Mesothelial cell of epicardium (in vitro differentiated cells): ENCODE measurements at regions not wholly inside any gene's neighbourhood (a gene's known extent, or its start where the extent isn't known, plus 50 kb on each side); places are given as distances from the start of the nearest gene placed in this dataset.

Experiments
- DNase-seq, 2 experiments: peaks; one replicate each; pipeline ENCODE4 v3.0.0; 2021; ENCODE audit warnings: low spot score in 2 of 2; ENCODE audit not compliant: unreplicated experiment in 2 of 2
- H3K27ac Mint-ChIP-seq: 2 replicates; pipeline ENCODE4 v1.8.0; 2021; ENCODE audit warnings: mixed read lengths
- H3K27me3 Mint-ChIP-seq: 2 replicates; pipeline ENCODE4 v1.8.0; 2021; ENCODE audit warnings: low read depth, mixed read lengths
- H3K36me3 Mint-ChIP-seq: 2 replicates; pipeline ENCODE4 v1.8.0; 2021; ENCODE audit warnings: mixed read lengths
- H3K4me1 Mint-ChIP-seq: 2 replicates; pipeline ENCODE4 v1.8.0; 2021; ENCODE audit warnings: mixed read lengths
- H3K4me3 Mint-ChIP-seq: 2 replicates; pipeline ENCODE4 v1.8.0; 2021; ENCODE audit warnings: mild to moderate bottlenecking, moderate library complexity, mixed read lengths
- H3K9me3 Mint-ChIP-seq: 2 replicates; pipeline ENCODE4 v1.8.0; 2021; ENCODE audit warnings: mixed read lengths
- CTCF ChIP-seq: fragments of 200-600 bp; sonication (generic); IDR thresholded peaks from one replicate; pipeline ENCODE4 v1.5.0; 2021; ENCODE audit warnings: antibody characterized with exemption; ENCODE audit not compliant: unreplicated experiment

DNA sequence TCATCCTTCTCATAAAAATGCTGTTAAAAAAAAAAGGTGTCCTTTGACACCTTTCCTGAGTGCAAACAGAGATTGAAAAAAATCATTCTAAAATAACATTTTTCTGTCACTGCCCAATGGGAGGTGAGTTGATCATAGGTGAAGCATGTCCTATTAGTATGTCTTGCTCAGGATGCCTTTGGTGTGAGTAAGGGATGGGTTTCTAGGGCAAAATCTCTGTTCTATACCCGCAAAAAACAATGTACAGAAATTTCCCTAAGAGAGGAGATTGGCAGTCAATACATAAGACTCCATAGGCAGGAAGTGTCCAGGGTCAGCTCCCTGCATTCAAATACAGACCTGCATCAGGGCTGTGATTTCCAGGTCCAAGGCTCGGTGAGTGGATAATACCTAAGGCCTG lies 195.2 kb downstream of the DAD1 start:
- H3K36me3 Mint-ChIP-seq, result no peaks in the 10 kb centered on the region
- TF ChIP-seq CTCF, result no peak
- peaks cover 2% of the 10 kb centered on the region for H3K4me1 Mint-ChIP-seq
- no peak for DNase-seq
- H3K9me3 Mint-ChIP-seq, result no peaks in the 10 kb centered on the region
- H3K27ac Mint-ChIP-seq, result no peak overlapping the region
- peaks cover 46% of the 10 kb centered on the region for H3K27me3 Mint-ChIP-seq
- no peak overlapping the region for H3K4me3 Mint-ChIP-seq

DNA sequence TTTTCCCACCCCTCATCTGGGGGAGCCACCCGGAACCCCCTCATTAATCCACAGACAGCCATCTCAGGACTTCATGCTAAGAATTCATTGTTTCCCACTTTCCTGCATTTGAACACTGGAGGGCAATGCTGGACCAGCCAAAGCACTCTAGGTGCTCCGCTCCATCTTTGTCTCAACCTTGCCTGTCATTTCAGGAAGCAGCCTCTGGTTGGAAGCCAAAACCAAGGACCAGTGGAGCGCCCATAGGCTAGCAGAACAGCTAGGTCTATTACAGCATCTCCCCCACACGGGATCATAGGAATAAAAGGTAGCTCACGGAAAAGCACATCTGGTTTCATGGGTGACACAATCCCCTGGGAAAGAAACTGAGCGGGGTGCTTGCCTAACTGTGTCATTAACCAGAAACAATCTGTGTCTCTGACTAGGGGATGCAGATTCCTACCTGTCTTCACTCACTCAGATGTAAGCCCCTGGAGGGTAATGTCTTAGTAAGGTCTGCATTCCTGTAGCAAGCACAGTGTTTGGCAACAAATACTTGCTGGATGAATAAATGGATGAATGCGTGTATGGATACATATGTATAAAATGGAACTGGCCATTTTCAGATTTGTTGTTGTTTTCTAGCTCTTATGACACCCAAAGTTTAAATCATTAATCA lies 197.0 kb downstream of the DAD1 start:
- Mint-ChIP-seq H3K9me3 (no peaks in the 10 kb centered on the region), H3K4me1 (peaks cover 2% of the 10 kb centered on the region), H3K27me3 (peaks cover 57% of the 10 kb centered on the region), H3K27ac (no peak overlapping the region), H3K36me3 (no peaks in the 10 kb centered on the region), H3K4me3 (no peak overlapping the region)
- peak in 1 of 2 experiments; percentile 59 for DNase-seq
- peak; percentile 45 for TF ChIP-seq CTCF

GRCh38 chr14:22390824-22391461 lies 198.1 kb downstream of the DAD1 start:
- no peaks in the 10 kb centered on the region for H3K36me3 Mint-ChIP-seq
- no peaks in the 10 kb centered on the region for H3K9me3 Mint-ChIP-seq
- no peak for TF ChIP-seq CTCF
- H3K4me1 Mint-ChIP-seq, result peaks cover 2% of the 10 kb centered on the region
- H3K27ac Mint-ChIP-seq, result no peak overlapping the region
- H3K4me3 Mint-ChIP-seq, result no peak overlapping the region
- no peak for DNase-seq
- H3K27me3 Mint-ChIP-seq, result peaks cover 61% of the 10 kb centered on the region

DNA sequence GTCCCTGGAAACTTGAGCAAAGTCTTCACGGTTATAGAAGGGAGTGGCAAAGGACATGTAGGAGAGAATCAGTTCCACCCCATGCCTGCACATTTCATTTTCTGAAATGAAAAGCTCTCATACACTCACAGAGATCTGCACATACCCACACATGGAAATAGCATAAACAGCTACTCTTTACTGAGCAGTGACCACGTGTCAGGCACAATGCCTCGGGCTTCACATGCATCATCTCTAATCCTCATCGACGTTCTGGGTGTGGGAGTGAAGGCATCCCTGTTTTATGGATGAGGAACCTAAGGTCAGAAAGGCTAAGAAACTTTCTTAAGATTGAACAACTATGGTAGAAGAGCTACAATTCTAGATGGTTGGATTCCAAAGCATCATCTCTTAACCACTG lies 198.8 kb downstream of the DAD1 start:
- peaks cover 9% of the 10 kb centered on the region for H3K4me1 Mint-ChIP-seq
- H3K36me3 Mint-ChIP-seq, result no peaks in the 10 kb centered on the region
- H3K4me3 Mint-ChIP-seq, result no peak overlapping the region
- no peaks in the 10 kb centered on the region for H3K9me3 Mint-ChIP-seq
- H3K27ac Mint-ChIP-seq, result no peak overlapping the region
- DNase-seq, result no peak
- H3K27me3 Mint-ChIP-seq, result peaks cover 58% of the 10 kb centered on the region
- no peak for TF ChIP-seq CTCF

- DNase-seq, result no peak
- Mint-ChIP-seq H3K36me3 (no peaks in the 10 kb centered on the region), H3K9me3 (no peaks in the 10 kb centered on the region), H3K4me3 (no peak overlapping the region), H3K27me3 (peaks cover 46% of the 10 kb centered on the region), H3K27ac (no peak overlapping the region), H3K4me1 (peaks cover 15% of the 10 kb centered on the region)
- TF ChIP-seq CTCF, result no peak
These were observed 200.1 kb downstream of the DAD1 start for GRCh38 chr14:22388669-22389595.
